HL-60 (cell line): ENCODE measurements at regions not wholly inside any gene's neighbourhood (a gene's known extent, or its start where the extent isn't known, plus 50 kb on each side); places are given as distances from the start of the nearest gene placed in this dataset.

Experiments
- POLR2AphosphoS5 ChIP-seq: IDR thresholded peaks from 2 replicates; pipeline ENCODE4 v1.6.1; 2012; ENCODE audit warnings: low read depth
- TF ChIP-seq, protein P1 (sequence below): IDR thresholded peaks from one replicate; pipeline ENCODE4 v1.5.1; 2011; ENCODE audit warnings: low read length, control low read depth, inconsistent platforms; ENCODE audit not compliant: insufficient read depth
- TF ChIP-seq, protein P2 (sequence below): IDR thresholded peaks from 2 replicates; pipeline ENCODE4 v1.6.1; 2012; ENCODE audit warnings: low read depth; ENCODE audit not compliant: insufficient replicate concordance

DNA sequence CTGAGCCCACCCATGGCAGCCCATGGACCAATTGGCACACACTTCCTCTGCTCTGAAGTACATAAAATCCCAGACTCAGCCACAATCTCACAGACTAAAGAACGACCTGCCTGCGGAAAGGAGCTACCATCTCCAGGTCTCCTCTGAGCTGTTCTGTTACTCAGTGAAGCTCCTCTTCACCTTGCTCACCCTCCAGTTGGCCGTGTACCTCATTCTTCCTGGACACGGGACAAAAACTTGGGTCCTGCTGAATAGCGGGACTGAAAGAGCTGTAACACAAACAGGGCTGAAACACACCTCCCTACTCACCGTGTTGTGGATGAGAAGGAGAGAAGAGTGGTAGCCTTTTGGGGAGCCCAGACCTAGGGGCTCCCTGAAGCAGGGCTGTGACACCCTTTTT lies 128.7 kb downstream of the GAS1 start:
- TF ChIP-seq, protein P1, sequence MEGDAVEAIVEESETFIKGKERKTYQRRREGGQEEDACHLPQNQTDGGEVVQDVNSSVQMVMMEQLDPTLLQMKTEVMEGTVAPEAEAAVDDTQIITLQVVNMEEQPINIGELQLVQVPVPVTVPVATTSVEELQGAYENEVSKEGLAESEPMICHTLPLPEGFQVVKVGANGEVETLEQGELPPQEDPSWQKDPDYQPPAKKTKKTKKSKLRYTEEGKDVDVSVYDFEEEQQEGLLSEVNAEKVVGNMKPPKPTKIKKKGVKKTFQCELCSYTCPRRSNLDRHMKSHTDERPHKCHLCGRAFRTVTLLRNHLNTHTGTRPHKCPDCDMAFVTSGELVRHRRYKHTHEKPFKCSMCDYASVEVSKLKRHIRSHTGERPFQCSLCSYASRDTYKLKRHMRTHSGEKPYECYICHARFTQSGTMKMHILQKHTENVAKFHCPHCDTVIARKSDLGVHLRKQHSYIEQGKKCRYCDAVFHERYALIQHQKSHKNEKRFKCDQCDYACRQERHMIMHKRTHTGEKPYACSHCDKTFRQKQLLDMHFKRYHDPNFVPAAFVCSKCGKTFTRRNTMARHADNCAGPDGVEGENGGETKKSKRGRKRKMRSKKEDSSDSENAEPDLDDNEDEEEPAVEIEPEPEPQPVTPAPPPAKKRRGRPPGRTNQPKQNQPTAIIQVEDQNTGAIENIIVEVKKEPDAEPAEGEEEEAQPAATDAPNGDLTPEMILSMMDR = no peak
- TF ChIP-seq POLR2AphosphoS5 = no peak
- TF ChIP-seq, protein P2, sequence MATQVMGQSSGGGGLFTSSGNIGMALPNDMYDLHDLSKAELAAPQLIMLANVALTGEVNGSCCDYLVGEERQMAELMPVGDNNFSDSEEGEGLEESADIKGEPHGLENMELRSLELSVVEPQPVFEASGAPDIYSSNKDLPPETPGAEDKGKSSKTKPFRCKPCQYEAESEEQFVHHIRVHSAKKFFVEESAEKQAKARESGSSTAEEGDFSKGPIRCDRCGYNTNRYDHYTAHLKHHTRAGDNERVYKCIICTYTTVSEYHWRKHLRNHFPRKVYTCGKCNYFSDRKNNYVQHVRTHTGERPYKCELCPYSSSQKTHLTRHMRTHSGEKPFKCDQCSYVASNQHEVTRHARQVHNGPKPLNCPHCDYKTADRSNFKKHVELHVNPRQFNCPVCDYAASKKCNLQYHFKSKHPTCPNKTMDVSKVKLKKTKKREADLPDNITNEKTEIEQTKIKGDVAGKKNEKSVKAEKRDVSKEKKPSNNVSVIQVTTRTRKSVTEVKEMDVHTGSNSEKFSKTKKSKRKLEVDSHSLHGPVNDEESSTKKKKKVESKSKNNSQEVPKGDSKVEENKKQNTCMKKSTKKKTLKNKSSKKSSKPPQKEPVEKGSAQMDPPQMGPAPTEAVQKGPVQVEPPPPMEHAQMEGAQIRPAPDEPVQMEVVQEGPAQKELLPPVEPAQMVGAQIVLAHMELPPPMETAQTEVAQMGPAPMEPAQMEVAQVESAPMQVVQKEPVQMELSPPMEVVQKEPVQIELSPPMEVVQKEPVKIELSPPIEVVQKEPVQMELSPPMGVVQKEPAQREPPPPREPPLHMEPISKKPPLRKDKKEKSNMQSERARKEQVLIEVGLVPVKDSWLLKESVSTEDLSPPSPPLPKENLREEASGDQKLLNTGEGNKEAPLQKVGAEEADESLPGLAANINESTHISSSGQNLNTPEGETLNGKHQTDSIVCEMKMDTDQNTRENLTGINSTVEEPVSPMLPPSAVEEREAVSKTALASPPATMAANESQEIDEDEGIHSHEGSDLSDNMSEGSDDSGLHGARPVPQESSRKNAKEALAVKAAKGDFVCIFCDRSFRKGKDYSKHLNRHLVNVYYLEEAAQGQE = no peak
